IgD-negative memory B cell (primary cell): ENCODE measurements at regions not wholly inside any gene's neighbourhood (a gene's known extent, or its start where the extent isn't known, plus 50 kb on each side); places are given as distances from the start of the nearest gene placed in this dataset.

Experiments
- H3K27ac Mint-ChIP-seq, 3 donors: one replicate each; pipeline ENCODE4 v1.8.0; 2020 to 2022; ENCODE audit warnings: mild to moderate bottlenecking in 3 of 3, mixed read lengths in 3 of 3, moderate library complexity in 1 of 3
- H3K27me3 Mint-ChIP-seq: one replicate; pipeline ENCODE4 v1.8.0; 2021; ENCODE audit warnings: mixed read lengths
- H3K36me3 Mint-ChIP-seq: one replicate; pipeline ENCODE4 v1.8.0; 2020; ENCODE audit warnings: mild to moderate bottlenecking, mixed read lengths
- H3K4me1 Mint-ChIP-seq, 3 donors: one replicate each; pipeline ENCODE4 v1.8.0; 2020 to 2022; ENCODE audit warnings: mixed read lengths in 3 of 3, mild to moderate bottlenecking in 1 of 3
- H3K4me3 Mint-ChIP-seq, 4 donors: one replicate each; pipeline ENCODE4 v1.8.0; 2020 to 2022; ENCODE audit warnings: mild to moderate bottlenecking in 4 of 4, mixed read lengths in 4 of 4, moderate library complexity in 3 of 4
- H3K9me3 Mint-ChIP-seq, 3 donors: one replicate each; pipeline ENCODE4 v1.8.0; 2020 to 2021; ENCODE audit warnings: mixed read lengths in 3 of 3, mild to moderate bottlenecking in 1 of 3

- no peaks in the 10 kb centered on the region for H3K36me3 Mint-ChIP-seq
- H3K27me3 Mint-ChIP-seq, result peaks cover 1% of the 10 kb centered on the region
- no peak overlapping the region for H3K27ac Mint-ChIP-seq
- peaks cover 6 to 17% (median 8%) of the 10 kb centered on the region in 3 donors for H3K9me3 Mint-ChIP-seq
- H3K4me3 Mint-ChIP-seq, result no peak overlapping the region
- H3K4me1 Mint-ChIP-seq, result peaks cover 0 to 2% (median 0%) of the 10 kb centered on the region in 3 donors
These were observed 223.6 kb downstream of the TBXT start for GRCh38 chr6:165944002-165944466.

GRCh38 chr6:165941786-165942185, 225.9 kb downstream of the TBXT start:
- Mint-ChIP-seq H3K9me3 (peaks cover 4 to 17% (median 5%) of the 10 kb centered on the region in 3 donors), H3K4me1 (peaks cover 0 to 2% (median 0%) of the 10 kb centered on the region in 3 donors), H3K36me3 (no peaks in the 10 kb centered on the region), H3K27ac (no peak overlapping the region), H3K4me3 (no peak overlapping the region), H3K27me3 (peaks cover 1% of the 10 kb centered on the region)

DNA sequence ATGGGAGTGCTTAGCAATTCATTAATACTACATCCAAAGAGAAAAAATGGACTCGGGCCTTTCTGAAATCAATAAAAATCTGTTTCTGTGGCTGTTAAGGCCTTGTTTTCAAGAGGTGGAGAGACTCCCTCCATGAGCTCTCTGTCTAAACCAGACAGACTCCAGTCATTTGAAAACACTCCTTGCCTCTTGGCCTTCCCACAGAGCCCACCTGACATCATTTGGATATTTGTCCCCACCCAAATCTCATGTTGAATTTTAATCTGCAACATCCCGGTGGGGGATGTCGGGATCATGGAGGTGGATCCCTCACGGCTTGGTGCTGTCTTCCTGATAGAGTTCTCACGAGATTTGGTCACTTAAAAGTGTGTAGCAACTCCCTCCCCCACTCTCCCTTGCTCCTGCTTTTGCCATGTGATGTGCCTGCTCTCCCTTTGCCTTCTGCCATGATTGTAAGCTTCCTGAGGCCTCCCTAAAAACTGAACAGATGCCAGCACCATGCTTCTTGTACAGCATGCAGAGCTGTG, 226.3 kb downstream of the TBXT start:
- Mint-ChIP-seq H3K4me1 (peaks cover 0 to 2% (median 0%) of the 10 kb centered on the region in 3 donors), H3K36me3 (no peaks in the 10 kb centered on the region), H3K4me3 (no peak overlapping the region), H3K27ac (no peak overlapping the region), H3K9me3 (peaks cover 4 to 17% (median 5%) of the 10 kb centered on the region in 3 donors), H3K27me3 (peaks cover 1% of the 10 kb centered on the region)

GRCh38 chr6:165940366-165940765, 227.3 kb downstream of the TBXT start:
- Mint-ChIP-seq H3K4me3 (no peak overlapping the region), H3K27me3 (peaks cover 2% of the 10 kb centered on the region), H3K27ac (no peak overlapping the region), H3K4me1 (peaks cover 0 to 2% (median 0%) of the 10 kb centered on the region in 3 donors), H3K9me3 (peaks cover 1 to 20% (median 6%) of the 10 kb centered on the region in 3 donors), H3K36me3 (no peaks in the 10 kb centered on the region)

- Mint-ChIP-seq H3K27ac (no peak overlapping the region), H3K9me3 (peaks cover 5 to 24% (median 6%) of the 10 kb centered on the region in 3 donors), H3K36me3 (no peaks in the 10 kb centered on the region), H3K4me3 (no peak overlapping the region), H3K4me1 (peaks cover 0 to 2% (median 0%) of the 10 kb centered on the region in 3 donors), H3K27me3 (peaks cover 2% of the 10 kb centered on the region)
These were observed 227.9 kb downstream of the TBXT start for GRCh38 chr6:165939601-165940290.

- no peak overlapping the region for H3K4me3 Mint-ChIP-seq
- no peak overlapping the region for H3K27ac Mint-ChIP-seq
- peaks cover 5 to 21% (median 6%) of the 10 kb centered on the region in 3 donors for H3K9me3 Mint-ChIP-seq
These were observed 228.6 kb downstream of the TBXT start for GRCh38 chr6:165939047-165939446.

GRCh38 chr6:165937564-165938358, 229.9 kb downstream of the TBXT start:
- no peak overlapping the region for H3K4me3 Mint-ChIP-seq
- peaks cover 0 to 2% (median 0%) of the 10 kb centered on the region in 3 donors for H3K4me1 Mint-ChIP-seq
- peaks cover 5 to 20% (median 5%) of the 10 kb centered on the region in 3 donors for H3K9me3 Mint-ChIP-seq
- no peaks in the 10 kb centered on the region for H3K36me3 Mint-ChIP-seq
- peaks cover 2% of the 10 kb centered on the region for H3K27me3 Mint-ChIP-seq
- H3K27ac Mint-ChIP-seq, result no peak overlapping the region

More at GRCh38 chr6:165939047-165939446, 228.6 kb downstream of the TBXT start:
- no peaks in the 10 kb centered on the region for H3K36me3 Mint-ChIP-seq
- H3K27me3 Mint-ChIP-seq, result peaks cover 2% of the 10 kb centered on the region
- peaks cover 0 to 2% (median 0%) of the 10 kb centered on the region in 3 donors for H3K4me1 Mint-ChIP-seq

DNA sequence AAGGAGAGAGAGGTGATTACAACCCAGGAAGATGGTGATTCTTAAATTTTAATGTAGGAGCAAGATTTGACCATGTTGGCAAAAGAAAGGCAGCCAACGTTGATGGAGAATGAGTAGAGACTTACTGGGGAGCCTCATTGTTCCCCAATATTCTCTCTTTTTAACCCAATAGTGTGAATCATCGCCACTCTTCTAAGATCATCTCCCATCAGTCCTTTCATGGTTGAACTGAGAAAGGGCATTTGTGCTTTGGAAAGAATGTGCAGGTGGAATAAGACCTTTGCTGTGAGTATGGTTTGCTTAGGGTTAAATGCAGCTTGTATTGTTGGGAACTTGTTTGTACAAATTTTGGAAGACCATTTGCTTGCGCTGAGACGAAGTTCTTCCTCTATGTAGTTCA, 231.0 kb downstream of the TBXT start:
- Mint-ChIP-seq H3K36me3 (no peaks in the 10 kb centered on the region), H3K27ac (no peak overlapping the region), H3K4me1 (peaks cover 0 to 2% (median 0%) of the 10 kb centered on the region in 3 donors), H3K4me3 (no peak overlapping the region), H3K27me3 (peaks cover 2% of the 10 kb centered on the region), H3K9me3 (peaks cover 4 to 11% (median 4%) of the 10 kb centered on the region in 3 donors)

- Mint-ChIP-seq H3K27ac (no peak overlapping the region), H3K4me3 (no peak overlapping the region), H3K36me3 (no peaks in the 10 kb centered on the region), H3K27me3 (peaks cover 1% of the 10 kb centered on the region), H3K4me1 (peaks cover 0 to 2% (median 0%) of the 10 kb centered on the region in 3 donors), H3K9me3 (peaks cover 4 to 7% (median 4%) of the 10 kb centered on the region in 3 donors)
These were observed 231.6 kb downstream of the TBXT start for GRCh38 chr6:165936096-165936495.

GRCh38 chr6:165931675-165932074, 236.0 kb downstream of the TBXT start:
- Mint-ChIP-seq H3K4me1 (no peaks in the 10 kb centered on the region), H3K9me3 (peaks cover 2 to 7% (median 5%) of the 10 kb centered on the region in 3 donors), H3K27me3 (peaks cover 1% of the 10 kb centered on the region), H3K4me3 (no peak overlapping the region), H3K27ac (no peak overlapping the region), H3K36me3 (no peaks in the 10 kb centered on the region)

GRCh38 chr6:165930668-165931214, 236.9 kb downstream of the TBXT start:
- Mint-ChIP-seq H3K4me1 (no peaks in the 10 kb centered on the region), H3K4me3 (no peak overlapping the region), H3K27ac (no peak overlapping the region), H3K36me3 (no peaks in the 10 kb centered on the region), H3K9me3 (peaks cover 0 to 5% (median 4%) of the 10 kb centered on the region in 3 donors), H3K27me3 (no peaks in the 10 kb centered on the region)

GRCh38 chr6:165929607-165930006, 238.0 kb downstream of the TBXT start:
- no peak overlapping the region for H3K27ac Mint-ChIP-seq
- no peaks in the 10 kb centered on the region for H3K4me1 Mint-ChIP-seq
- no peaks in the 10 kb centered on the region for H3K36me3 Mint-ChIP-seq
- H3K9me3 Mint-ChIP-seq, result peaks cover 3 to 5% (median 5%) of the 10 kb centered on the region in 3 donors
- H3K27me3 Mint-ChIP-seq, result no peaks in the 10 kb centered on the region
- H3K4me3 Mint-ChIP-seq, result no peak overlapping the region

GRCh38 chr6:165926378-165926777, 241.3 kb downstream of the TBXT start:
- H3K9me3 Mint-ChIP-seq, result peaks cover 3 to 5% (median 5%) of the 10 kb centered on the region in 3 donors
- H3K27ac Mint-ChIP-seq, result no peak overlapping the region
- no peaks in the 10 kb centered on the region for H3K36me3 Mint-ChIP-seq
- no peaks in the 10 kb centered on the region for H3K4me1 Mint-ChIP-seq
- no peak overlapping the region for H3K4me3 Mint-ChIP-seq
- H3K27me3 Mint-ChIP-seq, result peaks cover 2% of the 10 kb centered on the region

- Mint-ChIP-seq H3K27me3 (peaks cover 3% of the 10 kb centered on the region), H3K4me1 (no peaks in the 10 kb centered on the region), H3K27ac (no peak overlapping the region), H3K36me3 (no peaks in the 10 kb centered on the region), H3K4me3 (no peak overlapping the region), H3K9me3 (peaks cover 3 to 6% (median 5%) of the 10 kb centered on the region in 3 donors)
These were observed 242.0 kb downstream of the TBXT start for GRCh38 chr6:165925474-165926156.
